Adipose tissue (tissue), 3 donors: ENCODE measurements at regions not wholly inside any gene's neighbourhood (a gene's known extent, or its start where the extent isn't known, plus 50 kb on each side); places are given as distances from the start of the nearest gene placed in this dataset.

Experiments used
- H3K27ac ChIP-seq: one replicate; pipeline ENCODE4 v1.5.1; 2013; ENCODE audit warnings: low read depth, low read length
- WGBS, 3 donors: extraction: QIAGEN DNeasy Blood & Tissue Kit; methylation state at CpG; one replicate each; pipeline ENCODE4 v1.1.7; 2013; 5-methylcytosine and 5-hydroxymethylcytosine counted together
- donor health status: healthy with polysubstance abuse.
- donor health status: Bipolar disorder and iron deficiency.
- donor health status: healthy.

- no peak overlapping the region for H3K27ac ChIP-seq
- WGBS, 3 donors, result 88 to 91% (median 89%) methylated on average over 25 of the region's 25 CpGs
Measured at GRCh38 chr3:150050510-150050909, 79.8 kb upstream of the PFN2 start.

DNA sequence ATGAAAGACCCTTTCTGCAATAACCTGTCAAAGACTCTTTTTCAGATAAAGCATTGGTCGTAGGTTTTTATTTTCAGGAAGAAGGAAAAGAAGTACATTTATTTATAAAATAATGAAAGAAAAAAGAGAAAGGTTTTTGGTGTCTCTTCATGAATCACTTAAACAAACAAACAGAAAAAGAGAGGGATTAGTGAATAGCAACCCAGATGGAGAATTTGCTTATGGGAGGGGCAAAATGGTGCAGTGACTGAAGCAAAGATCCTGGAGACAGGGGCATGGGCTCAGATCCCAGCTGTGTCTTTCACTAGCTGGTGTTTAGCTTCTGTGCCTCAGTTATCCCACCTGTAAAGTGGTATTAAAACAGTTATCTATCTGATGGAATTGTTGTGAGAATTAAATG lies 78.6 kb upstream of the PFN2 start:
- H3K27ac ChIP-seq, result no peak overlapping the region
- WGBS, 3 donors, result 80 to 89% (median 84%) methylated on average over 1 of the region's 1 CpG

DNA sequence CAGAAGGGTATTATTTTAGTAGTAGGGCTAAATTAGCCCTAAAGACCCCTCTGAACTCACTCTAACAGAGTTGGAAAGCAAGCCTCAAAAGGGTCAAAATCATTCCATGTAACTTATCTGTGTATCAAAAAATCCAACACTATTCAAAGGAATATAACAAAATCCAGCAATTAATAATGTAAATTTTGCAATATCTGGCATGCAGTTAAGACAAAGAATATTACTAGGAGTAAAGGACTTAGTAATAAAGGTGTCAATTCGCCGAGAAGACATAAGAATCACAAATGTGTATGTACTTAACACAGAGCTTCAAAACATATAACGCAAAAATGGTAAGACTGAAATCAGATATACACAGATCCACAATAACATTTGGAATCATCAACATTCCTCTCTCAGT lies 71.2 kb upstream of the PFN2 start:
- WGBS, 3 donors, result 90 to 95% (median 94%) methylated on average over 3 of the region's 3 CpGs
- H3K27ac ChIP-seq, result no peak overlapping the region

- 79 to 83% (median 83%) methylated on average over 4 of the region's 4 CpGs for WGBS, 3 donors
- no peak overlapping the region for H3K27ac ChIP-seq
Measured at GRCh38 chr3:150040097-150040496, 69.4 kb upstream of the PFN2 start.

DNA sequence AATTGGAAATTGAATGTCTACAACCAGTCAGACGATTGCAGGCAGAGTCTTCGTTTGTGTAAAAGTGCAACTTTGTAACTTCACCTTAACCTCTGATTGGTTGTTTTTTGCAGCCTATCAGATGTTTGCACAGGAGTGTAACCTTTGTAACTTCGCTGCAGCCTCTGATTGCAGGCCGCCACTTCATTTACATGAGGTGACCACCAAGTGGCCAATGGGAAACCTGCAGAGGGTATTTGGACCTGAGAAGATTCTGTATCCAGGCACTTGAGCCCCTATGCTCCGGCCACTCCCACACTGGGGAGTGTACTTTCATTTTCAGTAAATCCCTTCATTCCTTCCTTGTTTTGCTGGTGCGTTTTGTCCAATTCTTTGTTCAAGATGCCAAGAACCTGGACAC lies 68.1 kb upstream of the PFN2 start:
- WGBS, 3 donors, result 78 to 90% (median 83%) methylated on average over 6 of the region's 6 CpGs
- no peak overlapping the region for H3K27ac ChIP-seq

- WGBS, 3 donors, result 81 to 88% (median 87%) methylated on average over 5 of the region's 5 CpGs
- H3K27ac ChIP-seq, result no peak overlapping the region
Measured at GRCh38 chr3:150036780-150037179, 66.1 kb upstream of the PFN2 start.

DNA sequence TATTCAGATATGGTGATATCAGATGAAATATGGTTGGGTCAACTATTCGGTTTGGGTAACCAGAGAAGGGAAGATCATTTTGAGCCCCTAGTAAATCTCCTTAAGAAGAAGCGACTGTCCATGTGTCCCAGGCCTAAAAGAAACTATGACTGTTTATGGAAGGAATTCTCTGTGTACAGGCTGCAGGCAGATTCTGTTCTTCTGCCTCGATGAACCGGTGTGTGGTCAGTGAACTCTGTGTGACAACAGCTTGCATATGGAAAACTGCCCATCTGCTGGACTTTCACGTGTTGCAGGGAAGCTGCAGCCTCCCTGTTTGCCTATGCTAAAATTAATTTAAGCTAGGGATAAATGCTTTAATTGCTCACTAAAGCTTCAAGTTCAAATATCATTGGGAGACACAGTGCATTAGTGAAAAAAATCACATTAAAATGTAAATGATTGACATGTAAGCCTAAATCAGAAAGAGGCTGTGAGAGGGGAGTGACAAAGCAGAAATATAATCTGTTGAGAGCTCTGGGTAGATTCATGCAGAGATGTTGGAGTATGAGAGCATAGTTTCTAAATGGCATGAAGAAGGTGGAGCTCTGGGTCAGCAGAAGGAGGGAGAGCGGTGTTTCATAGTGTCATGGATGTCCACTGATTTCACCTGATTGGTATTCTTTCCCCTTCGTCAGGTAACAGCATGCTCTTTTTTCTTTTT lies 65.4 kb upstream of the PFN2 start:
- WGBS, 3 donors, result 82 to 90% (median 86%) methylated on average over 7 of the region's 7 CpGs
- no peak overlapping the region for H3K27ac ChIP-seq

DNA sequence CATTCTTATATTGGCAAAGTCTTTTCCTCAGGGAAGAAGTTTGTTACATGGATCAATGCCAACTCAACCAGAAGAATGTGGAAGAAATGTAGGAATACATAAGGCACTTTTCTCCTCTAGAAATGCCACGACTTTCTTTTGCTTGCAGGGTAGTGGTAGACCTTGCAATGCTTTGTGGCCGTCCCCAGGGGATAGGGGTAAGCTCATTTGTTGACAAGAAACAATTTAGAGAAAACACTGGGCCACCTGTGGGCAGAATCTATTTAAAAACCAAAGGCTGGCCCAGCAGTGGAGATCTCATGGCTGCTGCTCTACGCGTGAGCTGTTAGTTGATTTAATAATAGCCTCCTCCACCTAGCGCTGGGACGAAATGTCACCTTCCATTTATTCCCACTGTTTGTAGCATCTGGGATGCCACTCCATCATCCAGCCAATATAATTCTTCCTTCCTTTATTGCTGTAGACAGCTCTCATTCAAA lies 64.6 kb upstream of the PFN2 start:
- 76 to 80% (median 78%) methylated on average over 6 of the region's 6 CpGs for WGBS, 3 donors
- H3K27ac ChIP-seq, result no peak overlapping the region

- no peak overlapping the region for H3K27ac ChIP-seq
- 45 to 58% (median 53%) methylated on average over 2 of the region's 2 CpGs for WGBS, 3 donors
Measured at GRCh38 chr3:150033721-150034120, 63.0 kb upstream of the PFN2 start.

DNA sequence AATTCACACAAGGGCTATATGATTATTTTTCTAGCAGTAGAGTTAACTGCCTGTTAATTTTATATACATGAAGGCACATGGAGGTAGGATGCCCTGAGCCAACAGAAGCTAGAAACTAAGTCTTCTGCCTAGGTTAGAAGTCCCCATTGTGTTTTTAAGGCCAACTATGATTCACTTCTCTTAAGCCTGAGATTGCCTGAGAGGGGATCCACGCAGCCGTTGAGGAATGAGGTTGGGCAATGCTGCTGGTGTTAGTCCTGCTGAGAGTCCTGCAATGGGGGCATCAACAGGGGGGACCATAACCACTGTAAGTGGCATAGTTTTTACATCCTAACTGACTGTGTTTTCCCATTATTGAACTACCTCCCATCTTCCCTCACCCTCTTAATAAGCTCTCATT lies 60.1 kb upstream of the PFN2 start:
- WGBS, 3 donors, result 91 to 98% (median 93%) methylated on average over 2 of the region's 2 CpGs
- H3K27ac ChIP-seq, result no peak overlapping the region

- no peak overlapping the region for H3K27ac ChIP-seq
- WGBS, 3 donors, result 77 to 88% (median 80%) methylated on average over 1 of the region's 1 CpG
Measured at GRCh38 chr3:150023239-150023636, 52.5 kb upstream of the PFN2 start.

DNA sequence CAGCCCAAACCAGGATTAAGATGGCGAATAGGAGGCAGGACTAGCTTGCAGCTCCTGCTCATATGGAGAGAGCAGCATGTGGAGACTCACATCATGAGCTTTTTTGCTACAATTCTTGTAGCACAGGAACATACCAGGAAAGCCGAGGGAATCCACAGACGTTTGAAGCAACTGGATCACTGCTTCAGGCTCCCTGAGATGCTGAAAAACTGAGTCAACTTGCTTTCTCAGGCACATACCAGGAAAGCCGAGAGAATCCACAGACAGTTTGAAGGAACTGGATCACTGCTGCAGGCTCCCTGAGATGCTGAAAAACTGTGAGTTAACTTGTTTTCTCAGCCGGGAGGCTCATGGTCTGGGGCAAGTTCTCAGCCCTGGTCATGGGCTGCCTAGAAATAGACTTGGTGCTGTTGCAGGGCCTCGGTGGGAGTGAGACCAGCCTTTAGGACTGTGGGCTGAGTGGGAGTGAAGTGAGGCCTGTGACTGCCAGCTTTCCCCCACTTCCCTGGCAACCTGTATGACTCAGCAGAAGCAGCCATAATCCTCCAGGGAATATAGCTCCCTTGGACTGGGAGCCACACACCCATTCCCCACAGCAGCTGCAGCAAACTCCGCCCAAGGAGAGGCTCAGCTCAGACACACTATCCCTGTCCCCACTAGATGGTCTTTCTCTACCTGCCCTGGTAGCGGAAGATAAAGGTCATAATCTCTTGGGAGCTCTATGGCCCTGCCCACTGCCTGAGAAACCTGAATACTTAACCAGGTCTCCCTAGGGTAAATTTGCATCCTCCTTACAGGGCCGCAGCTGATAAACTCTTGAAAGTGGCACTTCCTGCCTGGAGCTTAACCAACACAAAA lies 51.9 kb upstream of the PFN2 start:
- no peak overlapping the region for H3K27ac ChIP-seq
- WGBS, 3 donors, result 87 to 88% (median 87%) methylated on average over 9 of the region's 9 CpGs

- WGBS, 3 donors, result 82 to 93% (median 89%) methylated on average over 1 of the region's 1 CpG
Measured at GRCh38 chr3:150020527-150020926, 49.8 kb upstream of the PFN2 start.

More at GRCh38 chr3:150020527-150020926, 49.8 kb upstream of the PFN2 start:
- H3K27ac ChIP-seq, result no peak overlapping the region
